GM18508 (cell line): ENCODE measurements at regions not wholly inside any gene's neighbourhood (a gene's known extent, or its start where the extent isn't known, plus 50 kb on each side); places are given as distances from the start of the nearest gene placed in this dataset.
"Not testable (repeated sequence)": the region's sequence is repeated elsewhere in the genome, so short reads cannot be mapped to it uniquely, and the experiment has no call there.

ENCODE experiments used
- ATAC-seq: cut with Tn5 transposase; IDR thresholded peaks from one replicate; pipeline ENCODE4 v1.9.1; 2021; ENCODE audit warnings: moderate number of reproducible peaks; ENCODE audit not compliant: insufficient read depth, unreplicated experiment

- ATAC-seq: no peak
Observed at GRCh38 chr4:23134331-23134730, 441.6 kb downstream of the GBA3 start.

DNA sequence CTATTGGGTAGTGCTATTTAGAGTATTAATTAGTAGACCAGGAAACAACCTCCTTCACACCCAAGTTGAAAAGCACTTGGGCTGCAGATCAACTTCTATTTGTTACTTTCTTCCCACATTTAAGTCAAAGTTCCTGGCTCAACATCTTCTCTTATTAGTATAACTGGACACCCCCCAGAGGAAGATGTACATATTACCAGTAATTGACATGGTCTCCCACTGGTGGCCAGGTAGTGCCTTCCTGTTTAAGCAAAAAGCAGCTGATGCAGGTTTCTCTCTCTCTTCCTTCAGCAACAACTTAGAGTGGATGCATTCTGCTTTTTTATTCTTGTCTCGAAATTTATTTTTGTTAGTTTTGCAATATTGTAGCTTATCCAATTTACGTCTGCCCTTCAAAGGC lies 438.1 kb downstream of the GBA3 start:
- ATAC-seq: no peak

GRCh38 chr4:23125118-23125517 lies 432.4 kb downstream of the GBA3 start:
- ATAC-seq: no peak

GRCh38 chr4:23122666-23123400 lies 430.1 kb downstream of the GBA3 start:
- ATAC-seq: no peak

- no peak for ATAC-seq
Observed at GRCh38 chr4:23120374-23120773, 427.6 kb downstream of the GBA3 start.

GRCh38 chr4:23117826-23118225 lies 425.1 kb downstream of the GBA3 start:
- ATAC-seq: no peak

DNA sequence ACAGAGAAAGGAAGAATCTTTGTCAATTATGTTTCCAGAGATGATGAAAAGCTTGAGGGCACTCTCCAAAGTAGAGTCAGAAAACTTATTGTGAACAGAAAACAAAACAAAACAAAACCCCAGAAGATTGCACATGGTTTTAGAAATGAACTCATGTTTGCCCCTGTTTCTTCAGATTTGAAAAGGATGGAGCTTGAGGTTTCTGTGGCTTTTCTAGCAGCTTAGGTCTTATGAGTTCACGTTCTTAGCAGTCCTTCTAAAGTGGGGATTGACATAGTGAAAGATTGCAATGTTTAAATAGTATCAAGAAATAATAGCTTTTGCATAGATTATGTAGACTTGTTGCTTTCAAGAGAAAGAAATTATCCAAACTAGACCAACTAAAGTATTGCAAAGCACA lies 421.8 kb downstream of the GBA3 start:
- ATAC-seq: no peak

GRCh38 chr4:23113104-23113503 lies 420.4 kb downstream of the GBA3 start:
- ATAC-seq: no peak

- no peak for ATAC-seq
Observed at GRCh38 chr4:23106516-23106915, 413.8 kb downstream of the GBA3 start.

GRCh38 chr4:23105759-23106370 lies 413.1 kb downstream of the GBA3 start:
- ATAC-seq: no peak

- ATAC-seq: no peak
Observed at GRCh38 chr4:23097251-23097650, 404.5 kb downstream of the GBA3 start.

GRCh38 chr4:23091711-23092110 lies 399.0 kb downstream of the GBA3 start:
- no peak for ATAC-seq

GRCh38 chr4:23085249-23085568 lies 392.5 kb downstream of the GBA3 start:
- ATAC-seq: no peak

- ATAC-seq: no peak
Observed at GRCh38 chr4:23084559-23085248, 392.0 kb downstream of the GBA3 start.

- ATAC-seq: no peak
Observed at GRCh38 chr4:23083391-23083790, 390.7 kb downstream of the GBA3 start.

DNA sequence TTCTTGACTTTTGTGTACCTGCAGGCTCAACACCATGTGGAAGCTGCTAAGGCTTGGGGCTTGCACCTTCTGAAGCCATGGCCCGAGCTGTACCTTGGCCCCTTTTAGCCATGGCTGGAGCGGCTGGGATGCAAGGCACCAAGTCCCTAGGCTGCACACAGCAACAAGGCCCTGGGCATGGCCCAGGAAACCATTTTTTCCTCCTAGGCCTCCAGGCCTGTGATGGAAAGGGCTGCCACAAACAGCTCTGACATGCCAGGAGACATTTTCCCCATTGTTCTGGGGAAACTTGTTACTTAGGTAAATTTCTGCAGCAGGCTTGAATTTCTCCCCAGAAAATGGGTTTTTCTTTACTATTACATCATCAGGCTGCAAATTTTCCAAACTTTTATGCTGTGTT lies 387.4 kb downstream of the GBA3 start:
- not testable (repeated sequence) for ATAC-seq

DNA sequence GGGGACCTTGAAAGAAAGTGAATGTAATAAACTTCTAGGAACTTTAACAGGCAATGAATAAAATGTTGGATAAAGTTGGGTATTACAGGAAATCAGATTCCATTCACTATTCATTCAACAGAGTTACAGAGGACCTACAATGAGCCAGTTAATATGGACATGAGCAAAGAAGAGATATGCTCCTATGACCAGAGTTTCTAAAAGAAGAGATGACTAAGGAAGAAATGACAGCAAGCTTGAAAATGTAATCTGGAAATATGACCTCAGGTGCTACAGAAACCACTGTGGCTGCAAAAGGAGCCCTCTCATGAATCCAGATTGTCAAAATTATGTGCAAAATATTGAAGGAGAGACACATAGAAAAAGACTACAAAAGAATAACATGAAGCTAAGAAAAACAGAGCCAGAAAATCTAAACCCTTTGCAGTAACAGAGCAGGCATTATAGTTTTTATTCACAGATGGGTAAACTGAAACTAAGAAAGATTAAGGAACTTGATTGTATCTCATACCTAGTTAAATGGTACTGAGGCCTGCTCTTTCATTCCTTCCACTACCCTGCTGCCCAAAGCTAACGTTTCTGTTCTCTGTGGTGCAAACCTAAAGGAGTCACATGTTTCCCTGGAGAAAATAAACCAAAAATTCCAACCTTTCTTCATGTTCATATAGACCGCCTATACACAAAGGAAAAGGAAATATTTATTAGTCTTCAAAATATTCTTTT lies 378.3 kb downstream of the GBA3 start:
- ATAC-seq: no peak

GRCh38 chr4:23068756-23069155 lies 376.0 kb downstream of the GBA3 start:
- ATAC-seq: no peak

- ATAC-seq: no peak
Observed at GRCh38 chr4:23068287-23068686, 375.6 kb downstream of the GBA3 start.

GRCh38 chr4:23062188-23062587 lies 369.5 kb downstream of the GBA3 start:
- no peak for ATAC-seq

DNA sequence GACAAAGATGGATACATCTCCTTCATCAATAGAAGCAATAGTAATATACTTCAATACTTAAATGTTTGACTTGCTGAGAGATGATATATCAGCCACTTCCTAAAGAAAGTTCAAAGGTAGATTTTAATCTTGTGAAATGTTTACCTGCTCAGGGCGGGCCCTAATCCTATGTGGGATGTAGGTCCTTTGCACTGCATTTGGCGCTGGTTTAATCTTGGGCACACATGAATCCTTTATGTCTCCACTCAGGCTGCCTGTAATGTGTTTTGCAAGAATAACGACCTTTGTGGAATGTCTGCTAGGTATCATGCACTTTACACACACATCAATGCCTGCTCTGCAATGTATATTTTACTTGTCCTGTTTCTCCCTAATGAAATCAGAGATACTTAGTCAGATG lies 368.7 kb downstream of the GBA3 start:
- ATAC-seq: no peak
